Endothelial cell of umbilical vein (primary cell): ENCODE measurements at regions not wholly inside any gene's neighbourhood (a gene's known extent, or its start where the extent isn't known, plus 50 kb on each side); places are given as distances from the start of the nearest gene placed in this dataset.

ENCODE experiments used
- BruUV-seq: library from RNA; stranded (reverse); fragments of 400-500 nt; replicated peaks from 2 replicates; lab custom pipeline; 2021; lab: Mats Ljungman, UMichigan
- CTCF ChIA-PET: fragments of 300-600, 350-600 bp; sonication (Branson Sonifier 250); formaldehyde crosslinking; loops from one replicate; lab custom pipeline; 2021; ENCODE audit warnings: antibody characterized with exemption, inconsistent platforms; lab: Charles Lee
- POLR2A ChIA-PET: fragments of 300-600, 350-600 bp; sonication (Branson Sonifier 250); formaldehyde crosslinking; loops from one replicate; lab custom pipeline; 2021; ENCODE audit warnings: antibody characterized with exemption, inconsistent platforms; lab: Charles Lee
- DNase-seq: peaks from one replicate; pipeline ENCODE4 v3.0.0-alpha.2; 2011; ENCODE audit warnings: low read depth, low spot score
- FAIRE-seq: peaks from 2 replicates; lab custom pipeline; 2011; peaks lifted over from hg19 to GRCh38; lab: Jason Lieb, UNC
- H2AFZ ChIP-seq: 2 replicates; pipeline ENCODE4 v1.6.0; 2012; ENCODE audit warnings: low read depth, low read length, control low read depth, inconsistent platforms
- H3K27ac ChIP-seq: 2 replicates; pipeline ENCODE4 v1.5.1; 2011; ENCODE audit warnings: low read depth, mild to moderate bottlenecking, control low read depth, low read length, moderate library complexity; ENCODE audit not compliant: insufficient read depth
- H3K27me3 ChIP-seq, 2 experiments: 2 replicates each; pipeline versions ENCODE4 v1.6.0 to v1.6.1; 2011; ENCODE audit warnings: low read length in 2 of 2, mixed read lengths in 1 of 2; ENCODE audit not compliant: control insufficient read depth in 2 of 2, insufficient read depth in 2 of 2
- H3K36me3 ChIP-seq, 2 experiments: 2 replicates in 1 of 2; 3 replicates in 1 of 2; pipeline ENCODE4 v1.5.1; 2011; ENCODE audit warnings: low read length in 2 of 2, mild to moderate bottlenecking in 1 of 2, moderate library complexity in 1 of 2; ENCODE audit not compliant: control insufficient read depth in 2 of 2, insufficient read depth in 2 of 2; ENCODE audit errors: extremely low read depth in 1 of 2
- H3K4me1 ChIP-seq: 3 replicates; pipeline ENCODE4 v1.5.1; 2011; ENCODE audit warnings: mild to moderate bottlenecking, low read length; ENCODE audit not compliant: control insufficient read depth, insufficient read depth; ENCODE audit errors: extremely low read depth
- H3K4me2 ChIP-seq: 2 replicates; pipeline ENCODE4 v1.6.1; 2011; ENCODE audit warnings: low read length, control low read depth, mixed read lengths; ENCODE audit not compliant: insufficient read depth
- H3K4me3 ChIP-seq, 3 experiments: fragments of 200-600 bp in 1 of 3; sonication (generic), shearing (Covaris generic) in 1 of 3; replicated peaks in 1 of 3; 2 replicates each; pipeline ENCODE4 v1.5.1; 2011 to 2016; ENCODE audit warnings: control low read depth in 3 of 3, low read length in 3 of 3, mild to moderate bottlenecking in 2 of 3, inconsistent platforms in 1 of 3, low read depth in 1 of 3, moderate library complexity in 1 of 3; ENCODE audit not compliant: insufficient read depth in 1 of 3
- H3K79me2 ChIP-seq: 2 replicates; pipeline ENCODE4 v1.6.0; 2012; ENCODE audit warnings: low read length, inconsistent platforms; ENCODE audit not compliant: control insufficient read depth, insufficient read depth
- H3K9ac ChIP-seq: replicated peaks from 2 replicates; pipeline ENCODE3; 2011; ENCODE audit warnings: low read length, control low read depth; ENCODE audit not compliant: insufficient read depth; ENCODE audit errors: extremely low read depth
- H3K9me1 ChIP-seq: replicated peaks from 3 replicates; pipeline ENCODE4 v1.6.0; 2011; ENCODE audit warnings: mild to moderate bottlenecking, low read length; ENCODE audit not compliant: control insufficient read depth, insufficient read depth; ENCODE audit errors: extremely low read depth
- H3K9me3 ChIP-seq: replicated peaks from 2 replicates; pipeline ENCODE4 v1.5.1; 2012; ENCODE audit warnings: low read length, inconsistent platforms; ENCODE audit not compliant: control insufficient read depth, insufficient read depth
- H4K20me1 ChIP-seq: replicated peaks from 2 replicates; pipeline ENCODE3; 2011; ENCODE audit warnings: mild to moderate bottlenecking, low read length; ENCODE audit not compliant: control insufficient read depth, insufficient read depth; ENCODE audit errors: extremely low read depth
- EZH2 ChIP-seq: IDR thresholded peaks from 2 replicates; pipeline ENCODE4 v1.6.1; 2012; ENCODE audit warnings: borderline replicate concordance, low read depth, mild to moderate bottlenecking, moderate library complexity, low read length, inconsistent platforms; ENCODE audit not compliant: severe bottlenecking
- FOS ChIP-seq: IDR thresholded peaks from 2 replicates; pipeline ENCODE4 v1.6.1; 2011; ENCODE audit warnings: mild to moderate bottlenecking, low read length, moderate library complexity, borderline replicate concordance; ENCODE audit not compliant: insufficient read depth
- GATA2 ChIP-seq: IDR thresholded peaks from 2 replicates; pipeline ENCODE4 v1.7.0; 2011; ENCODE audit warnings: low read depth, mild to moderate bottlenecking, moderate library complexity, mixed read lengths, low read length; ENCODE audit not compliant: insufficient read length, insufficient read depth
- JUN ChIP-seq: IDR thresholded peaks from 2 replicates; pipeline ENCODE4 v1.6.1; 2011; ENCODE audit warnings: borderline replicate concordance, low read depth; ENCODE audit not compliant: insufficient read length, insufficient read depth
- MYC ChIP-seq: IDR thresholded peaks from one replicate; pipeline ENCODE4 v1.6.1; 2011; ENCODE audit warnings: mild to moderate bottlenecking, low read depth, low read length
- POLR2A ChIP-seq: IDR thresholded peaks from 2 replicates; pipeline ENCODE4 v1.6.1; 2012; ENCODE audit warnings: low read depth, mild to moderate bottlenecking, control low read depth, low read length
- POLR2AphosphoS5 ChIP-seq: IDR thresholded peaks from 2 replicates; pipeline ENCODE4 v1.6.1; 2012; ENCODE audit warnings: low read depth, mild to moderate bottlenecking, control low read depth, low read length, moderate library complexity; ENCODE audit not compliant: insufficient read depth
- dilution Hi-C: fragments of 300-500 bp; cut with MboI; formaldehyde crosslinking; loops from one replicate; pipeline ENCODE4 v1.15.0; 2019; ENCODE audit warnings: low sequenced_read_pairs; ENCODE audit not compliant: extremely low pct_ligation_motif_present
- intact Hi-C: fragments of 100-400 bp; cut with micrococcal nuclease; formaldehyde crosslinking; loops from one replicate; pipeline ENCODE4 v1.10.0; 2022
- TF ChIP-seq, protein P1 (sequence below), 2 donors: IDR thresholded peaks; 1 replicate in 1 of 2; 2 replicates in 1 of 2; pipeline ENCODE4 v1.5.1; 2011; ENCODE audit warnings: low read length in 2 of 2, mild to moderate bottlenecking in 2 of 2, moderate library complexity in 2 of 2, control low read depth in 1 of 2, inconsistent platforms in 1 of 2, low read depth in 1 of 2; ENCODE audit not compliant: insufficient read depth in 1 of 2; ENCODE audit errors: extremely low read depth in 1 of 2
- TF ChIP-seq, protein P2 (sequence below): IDR thresholded peaks from 2 replicates; pipeline ENCODE4 v1.6.1; 2011; ENCODE audit not compliant: insufficient read depth, insufficient read length

DNA sequence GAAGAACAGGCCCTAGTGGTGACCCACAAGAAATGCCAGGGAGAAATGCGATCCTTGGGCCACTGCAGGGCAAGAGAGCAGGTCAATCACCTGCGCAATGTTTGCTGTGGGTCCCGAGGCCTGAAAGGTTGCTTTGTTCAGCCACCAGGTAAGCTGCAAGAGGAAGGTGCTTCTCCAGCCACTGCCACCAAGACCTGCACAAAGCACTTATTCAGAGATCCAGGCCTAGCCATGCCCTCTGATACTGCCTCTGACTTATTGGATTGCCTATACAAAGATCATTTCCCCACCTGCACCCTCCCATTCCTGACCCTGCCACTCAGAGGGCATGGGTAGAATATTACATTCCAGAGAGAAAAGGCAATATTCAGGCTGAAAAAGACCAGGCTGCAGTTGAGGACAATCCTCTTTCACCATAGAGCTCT, 349.4 kb upstream of the NFIA start:
- no peaks in the 10 kb centered on the region for H3K9me1 ChIP-seq
- no peak overlapping the region for H3K27ac ChIP-seq
- no TSS peak for BruUV-seq
- no peaks in the 10 kb centered on the region for H3K4me1 ChIP-seq
- no peaks in the 10 kb centered on the region for H3K79me2 ChIP-seq
- TF ChIP-seq JUN: no peak
- no peak for TF ChIP-seq GATA2
- no peak for TF ChIP-seq EZH2
- TF ChIP-seq MYC: no peak
- TF ChIP-seq, protein P1, sequence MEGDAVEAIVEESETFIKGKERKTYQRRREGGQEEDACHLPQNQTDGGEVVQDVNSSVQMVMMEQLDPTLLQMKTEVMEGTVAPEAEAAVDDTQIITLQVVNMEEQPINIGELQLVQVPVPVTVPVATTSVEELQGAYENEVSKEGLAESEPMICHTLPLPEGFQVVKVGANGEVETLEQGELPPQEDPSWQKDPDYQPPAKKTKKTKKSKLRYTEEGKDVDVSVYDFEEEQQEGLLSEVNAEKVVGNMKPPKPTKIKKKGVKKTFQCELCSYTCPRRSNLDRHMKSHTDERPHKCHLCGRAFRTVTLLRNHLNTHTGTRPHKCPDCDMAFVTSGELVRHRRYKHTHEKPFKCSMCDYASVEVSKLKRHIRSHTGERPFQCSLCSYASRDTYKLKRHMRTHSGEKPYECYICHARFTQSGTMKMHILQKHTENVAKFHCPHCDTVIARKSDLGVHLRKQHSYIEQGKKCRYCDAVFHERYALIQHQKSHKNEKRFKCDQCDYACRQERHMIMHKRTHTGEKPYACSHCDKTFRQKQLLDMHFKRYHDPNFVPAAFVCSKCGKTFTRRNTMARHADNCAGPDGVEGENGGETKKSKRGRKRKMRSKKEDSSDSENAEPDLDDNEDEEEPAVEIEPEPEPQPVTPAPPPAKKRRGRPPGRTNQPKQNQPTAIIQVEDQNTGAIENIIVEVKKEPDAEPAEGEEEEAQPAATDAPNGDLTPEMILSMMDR (IDR thresholded peaks at IDR 0.05; ENCODE audit: extremely low read depth in 1 of 2, insufficient read depth in 1 of 2, low read depth in 1 of 2, low read length in 2 of 2): no peak
- TF ChIP-seq, protein P2, sequence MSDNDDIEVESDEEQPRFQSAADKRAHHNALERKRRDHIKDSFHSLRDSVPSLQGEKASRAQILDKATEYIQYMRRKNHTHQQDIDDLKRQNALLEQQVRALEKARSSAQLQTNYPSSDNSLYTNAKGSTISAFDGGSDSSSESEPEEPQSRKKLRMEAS: no peak
- TF ChIP-seq FOS: no peak
- TF ChIP-seq POLR2AphosphoS5: no peak
- TF ChIP-seq POLR2A: no peak
- H3K9me3 ChIP-seq: no peaks in the 10 kb centered on the region
- dilution Hi-C loops (no loop called here), intact Hi-C loops (no loop called here)
- no peak overlapping the region for H3K9ac ChIP-seq
- no peak overlapping the region for H3K4me2 ChIP-seq
- H3K36me3 ChIP-seq: no peaks in the 10 kb centered on the region
- H3K4me3 ChIP-seq: no peak overlapping the region
- no peak overlapping the region for H2AFZ ChIP-seq
- POLR2A ChIA-PET: no interaction called here
- H3K27me3 ChIP-seq: no peaks in the 10 kb centered on the region
- no peak for FAIRE-seq
- CTCF ChIA-PET: no interaction called here
- DNase-seq: no peak
- no peaks in the 10 kb centered on the region for H4K20me1 ChIP-seq
